ENCODE measurements at regions not wholly inside any gene's neighbourhood (a gene's known extent, or its start where the extent isn't known, plus 50 kb on each side); places are given as distances from the start of the nearest gene placed in this dataset.
"Not testable (repeated sequence)": the region's sequence is repeated elsewhere in the genome, so short reads cannot be mapped to it uniquely, and the experiment has no call there.

DNA sequence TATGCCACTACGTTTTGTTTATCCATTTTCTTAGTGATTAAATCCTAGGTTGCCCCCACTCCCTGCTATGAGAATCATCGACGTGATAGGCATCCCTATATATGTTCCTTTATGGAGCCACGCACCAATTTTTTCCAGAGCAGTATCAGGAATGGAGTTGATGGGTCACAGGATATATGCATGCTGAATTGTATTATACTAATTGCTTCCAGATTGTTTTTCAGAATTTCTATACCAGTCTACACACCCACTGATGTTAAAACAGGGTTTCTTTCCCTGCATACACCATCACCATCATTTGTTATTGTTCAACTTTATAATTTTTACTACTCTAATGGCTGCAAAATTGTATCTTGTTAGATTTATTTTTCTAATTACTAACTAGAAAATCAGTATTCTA lies 100.1 kb upstream of the MRPS22 start:
- DNase-seq (ENCODE audit: low spot score), result no peak

DNA sequence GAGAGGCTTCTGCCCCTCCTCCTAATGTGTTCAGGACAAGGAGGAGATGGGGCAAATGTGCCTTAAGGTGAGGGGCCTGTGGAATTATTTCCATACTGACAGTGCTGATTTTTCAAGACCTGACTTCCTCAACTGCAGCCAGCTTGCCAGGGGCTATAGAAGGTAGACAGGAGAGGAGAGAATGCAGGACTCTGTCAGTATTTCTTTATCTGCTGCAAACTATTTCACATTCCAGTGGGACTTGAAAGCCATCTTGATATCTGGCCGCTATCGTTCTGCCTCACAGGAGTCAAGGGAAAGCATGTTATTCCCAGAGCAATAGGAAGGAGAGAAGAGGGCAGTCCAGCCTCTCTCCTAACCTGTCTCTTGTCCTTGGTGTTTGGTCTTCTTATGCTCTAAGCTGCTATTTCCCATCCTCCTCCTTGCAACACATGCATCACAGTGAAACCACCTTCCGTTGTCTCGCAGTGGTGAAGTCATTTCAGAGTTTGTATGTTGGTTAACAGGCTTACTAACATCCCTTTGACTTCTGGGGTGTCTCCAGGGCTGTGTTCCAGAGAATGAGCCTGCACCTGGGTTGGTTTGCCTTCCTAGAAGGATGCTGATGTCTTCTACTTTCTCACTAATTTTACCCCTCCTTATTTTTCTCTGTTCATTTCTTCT lies 95.1 kb upstream of the MRPS22 start:
- DNase-seq (ENCODE audit: low spot score), result no peak

DNA sequence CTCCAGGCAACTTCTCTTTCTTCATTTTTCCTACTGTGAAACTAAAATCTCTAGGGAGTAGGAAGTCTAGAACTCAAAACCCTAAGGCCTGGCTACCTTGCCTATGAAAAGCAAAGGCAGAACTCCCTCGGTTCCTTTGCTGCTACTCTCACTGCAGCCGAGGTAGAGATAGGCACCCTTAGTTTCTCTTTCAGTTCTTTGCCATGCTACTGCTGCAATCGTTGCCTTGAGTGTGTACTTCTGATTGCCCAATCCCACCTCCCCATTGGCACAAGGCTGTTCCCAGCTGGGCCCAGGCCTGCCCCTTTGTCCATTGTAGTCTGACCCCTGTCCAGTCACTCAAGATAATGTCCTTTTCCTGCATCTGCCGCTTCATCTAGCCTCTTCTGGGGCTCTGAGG lies 92.3 kb upstream of the MRPS22 start:
- no peak for DNase-seq (ENCODE audit: low spot score)

DNA sequence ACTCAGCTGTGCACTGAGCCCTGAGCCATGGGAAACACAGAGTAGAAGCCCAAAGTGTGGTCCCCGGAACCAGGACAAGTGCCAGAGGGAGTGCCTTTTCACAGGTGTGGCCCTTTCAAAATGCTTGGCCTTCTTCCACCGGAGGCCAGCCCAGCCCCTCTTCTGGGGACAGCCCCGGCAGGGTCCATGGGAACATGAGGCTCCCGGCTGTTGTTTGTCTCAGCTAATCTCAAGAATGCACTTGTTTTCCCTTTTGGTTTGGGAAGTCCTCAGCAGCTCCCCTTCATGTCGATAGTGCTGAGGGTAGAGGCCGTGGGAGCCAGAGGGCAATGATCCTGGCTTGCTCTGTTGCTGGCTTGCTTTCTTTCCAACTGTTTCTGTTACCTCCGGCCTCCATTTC lies 91.1 kb upstream of the MRPS22 start:
- no peak for DNase-seq (ENCODE audit: low spot score)

DNA sequence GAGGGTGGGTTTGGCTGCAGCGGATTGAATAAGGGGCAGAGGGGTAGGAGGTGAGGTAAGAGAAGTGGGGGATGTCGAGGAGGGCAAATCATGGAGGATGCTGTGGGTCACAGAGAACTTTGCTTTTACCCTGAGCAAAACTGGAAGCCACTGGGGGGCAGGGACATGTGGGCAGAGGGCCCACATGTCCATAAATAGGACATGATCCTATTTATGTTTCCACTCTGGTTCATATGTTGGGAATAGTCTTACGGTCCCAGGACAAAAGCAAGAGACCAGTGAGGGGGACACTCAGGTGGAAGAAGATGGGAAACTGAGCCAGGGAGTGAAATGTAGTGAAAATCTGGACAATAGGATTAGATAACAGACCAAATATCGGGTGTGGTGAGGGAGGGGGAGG lies 85.5 kb upstream of the MRPS22 start:
- no peak for DNase-seq (ENCODE audit: low spot score)

DNA sequence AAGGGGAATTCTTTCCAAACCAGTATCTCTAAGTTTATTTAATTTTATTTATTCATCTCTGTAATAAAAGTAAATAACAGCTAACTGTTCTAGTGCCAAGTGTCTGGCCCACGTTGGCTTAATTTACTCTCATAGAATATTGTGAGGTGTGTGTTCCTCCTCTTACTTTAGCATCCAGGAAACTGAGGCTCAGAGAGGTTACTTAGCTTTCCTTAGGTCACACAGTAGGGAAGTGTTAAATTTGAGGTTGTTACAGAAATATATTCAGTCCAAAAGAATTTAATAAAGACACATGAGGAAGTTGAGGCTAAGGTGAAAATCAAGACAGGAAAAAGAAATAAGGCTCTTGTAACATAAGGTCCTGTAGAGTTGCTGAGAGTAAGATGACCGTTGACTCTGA lies 84.4 kb upstream of the MRPS22 start:
- DNase-seq (ENCODE audit: low spot score), result no peak

DNA sequence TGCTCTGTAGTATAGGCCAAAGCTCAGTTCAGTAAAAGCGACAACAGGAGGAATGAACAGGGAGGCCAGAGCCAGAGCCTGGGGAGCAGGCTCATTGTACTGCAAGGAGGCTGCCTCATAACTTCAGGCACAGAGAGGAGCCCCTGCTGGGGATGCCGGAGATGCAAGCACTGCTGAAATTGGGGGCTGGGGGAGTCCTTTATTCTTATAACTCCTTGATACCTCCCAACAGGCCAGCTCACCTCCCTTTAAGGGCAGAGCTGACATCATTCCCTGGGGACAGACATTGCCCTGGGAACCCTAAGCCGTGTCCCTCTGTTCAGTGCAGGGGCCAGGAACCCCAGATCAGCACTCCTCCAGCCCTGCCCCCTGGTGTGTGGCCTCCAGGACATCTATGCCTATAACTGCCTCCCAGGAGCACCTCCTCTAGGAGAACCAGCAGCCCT lies 83.8 kb upstream of the MRPS22 start:
- DNase-seq (ENCODE audit: low spot score), result no peak

DNA sequence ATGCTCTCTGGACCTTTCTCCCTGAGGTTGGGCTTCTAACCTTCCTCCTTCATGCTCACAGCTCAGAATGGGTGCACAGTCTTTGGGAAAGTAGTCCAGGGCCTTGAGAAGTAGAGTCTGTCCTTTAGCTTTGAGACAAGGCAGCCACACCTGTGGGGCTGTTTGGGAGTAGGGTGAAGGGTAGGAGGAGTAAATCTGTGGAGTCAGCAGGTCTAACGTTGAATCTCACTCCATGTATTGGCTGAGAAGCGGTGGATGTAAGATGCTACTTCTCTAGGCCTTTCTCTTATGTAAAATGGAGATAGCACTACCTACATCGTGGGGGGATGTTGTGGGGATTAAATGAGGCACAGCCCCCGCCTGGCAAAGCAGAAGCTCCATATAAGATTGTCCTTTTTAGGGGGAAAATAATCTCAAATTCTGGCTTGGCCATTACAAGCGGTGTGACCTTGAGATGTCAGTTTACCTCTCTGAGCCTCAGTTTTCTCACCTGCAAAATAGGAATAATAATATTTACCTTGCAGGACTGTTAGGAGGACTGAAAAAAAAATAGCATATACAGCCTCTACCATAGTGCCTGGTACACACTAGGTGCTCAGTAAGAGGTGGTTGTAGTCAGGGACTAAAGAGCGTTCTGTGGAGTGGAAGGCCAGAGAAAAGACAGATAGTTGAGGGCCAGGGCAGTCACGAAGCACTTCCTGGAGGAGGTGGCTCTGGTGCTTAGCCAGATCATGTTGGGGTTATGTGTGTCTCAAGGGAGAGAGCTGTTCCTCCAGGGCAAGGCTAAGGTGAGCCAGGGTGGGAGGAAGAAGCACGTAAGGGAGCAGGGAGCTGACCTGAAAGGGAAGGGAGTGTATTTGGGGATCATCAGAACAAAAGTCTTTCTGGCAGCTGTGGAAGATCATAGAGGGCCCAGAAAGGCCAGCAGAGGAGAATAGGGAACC lies 82.8 kb upstream of the MRPS22 start:
- no peak for DNase-seq (ENCODE audit: low spot score)

DNA sequence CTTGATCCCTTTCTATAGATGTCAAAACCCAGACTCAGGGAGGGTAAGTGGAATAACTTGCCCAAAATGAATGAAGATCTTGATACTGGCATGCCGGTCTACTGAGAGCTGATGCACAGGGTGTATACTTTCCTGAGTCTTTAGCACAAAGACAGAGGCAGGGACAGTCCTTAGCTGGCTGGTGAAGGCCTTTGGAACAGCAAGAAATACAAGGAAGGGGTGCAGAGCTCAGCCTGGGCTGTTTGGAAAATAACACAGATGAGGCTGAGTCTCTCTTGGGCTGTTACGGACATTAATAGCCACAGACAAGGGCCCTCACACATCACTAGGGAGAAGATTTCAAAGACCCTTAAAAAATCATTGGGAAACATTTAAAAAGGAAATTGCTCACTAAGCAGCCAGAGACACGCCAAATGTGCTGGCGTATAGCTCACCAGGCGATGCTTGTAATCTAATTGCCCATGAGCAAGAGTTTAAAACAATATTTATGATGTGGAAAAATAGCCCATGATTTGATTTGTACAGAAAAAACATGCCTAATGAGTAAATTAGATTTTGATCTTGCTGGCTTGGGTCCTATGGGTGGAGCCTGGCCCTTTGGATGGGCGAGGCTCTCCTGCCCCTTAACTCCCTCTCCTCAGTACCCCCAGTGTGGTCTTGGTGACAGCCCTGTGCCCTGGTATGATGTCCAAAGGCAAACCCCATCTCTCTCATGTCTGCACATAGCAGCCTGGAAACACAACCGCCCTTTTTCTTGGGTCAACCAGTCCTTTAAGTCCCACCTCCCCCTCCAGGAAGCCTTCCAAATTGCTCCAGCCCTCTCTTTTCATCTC lies 81.8 kb upstream of the MRPS22 start:
- no peak for DNase-seq (ENCODE audit: low spot score)

DNA sequence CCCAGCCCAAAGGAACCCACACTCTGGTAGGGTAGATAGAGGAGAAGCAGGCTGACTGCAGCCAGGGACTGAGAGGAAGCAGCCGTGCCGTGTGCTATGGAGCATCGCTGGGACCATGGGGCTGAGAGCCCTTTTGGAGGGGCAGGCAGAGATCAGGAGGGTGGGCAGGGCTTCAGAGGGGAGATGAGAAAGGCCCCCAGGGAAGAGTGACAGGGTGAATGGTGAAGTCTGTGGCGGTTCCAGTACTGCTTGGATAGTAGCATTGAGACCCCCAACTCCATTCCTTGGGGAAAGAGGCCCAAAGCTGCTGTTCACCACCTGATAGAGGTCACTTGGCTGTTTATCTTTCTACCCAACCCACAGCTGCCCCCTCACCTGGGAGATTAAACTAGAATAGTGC lies 80.0 kb upstream of the MRPS22 start:
- DNase-seq (ENCODE audit: low spot score), result no peak

DNA sequence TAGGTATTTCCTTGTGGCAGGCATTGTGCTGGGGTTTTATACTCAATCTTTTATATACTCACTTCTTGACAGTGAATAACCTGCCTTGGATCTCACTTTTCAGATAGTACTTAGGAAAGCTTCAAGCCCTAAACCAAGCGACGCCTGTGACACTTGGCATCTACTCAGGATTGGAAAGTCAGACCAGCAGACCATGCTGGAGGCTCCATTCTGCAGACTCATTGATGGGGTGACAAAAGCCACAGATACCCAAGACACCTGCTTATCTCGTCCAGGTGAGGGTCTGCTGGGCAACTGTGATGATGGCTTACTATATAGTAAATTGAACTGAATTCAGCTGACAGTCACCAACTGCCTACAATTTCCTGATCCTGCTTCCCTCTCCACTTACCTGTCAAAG lies 79.4 kb upstream of the MRPS22 start:
- DNase-seq (ENCODE audit: low spot score), result no peak

DNA sequence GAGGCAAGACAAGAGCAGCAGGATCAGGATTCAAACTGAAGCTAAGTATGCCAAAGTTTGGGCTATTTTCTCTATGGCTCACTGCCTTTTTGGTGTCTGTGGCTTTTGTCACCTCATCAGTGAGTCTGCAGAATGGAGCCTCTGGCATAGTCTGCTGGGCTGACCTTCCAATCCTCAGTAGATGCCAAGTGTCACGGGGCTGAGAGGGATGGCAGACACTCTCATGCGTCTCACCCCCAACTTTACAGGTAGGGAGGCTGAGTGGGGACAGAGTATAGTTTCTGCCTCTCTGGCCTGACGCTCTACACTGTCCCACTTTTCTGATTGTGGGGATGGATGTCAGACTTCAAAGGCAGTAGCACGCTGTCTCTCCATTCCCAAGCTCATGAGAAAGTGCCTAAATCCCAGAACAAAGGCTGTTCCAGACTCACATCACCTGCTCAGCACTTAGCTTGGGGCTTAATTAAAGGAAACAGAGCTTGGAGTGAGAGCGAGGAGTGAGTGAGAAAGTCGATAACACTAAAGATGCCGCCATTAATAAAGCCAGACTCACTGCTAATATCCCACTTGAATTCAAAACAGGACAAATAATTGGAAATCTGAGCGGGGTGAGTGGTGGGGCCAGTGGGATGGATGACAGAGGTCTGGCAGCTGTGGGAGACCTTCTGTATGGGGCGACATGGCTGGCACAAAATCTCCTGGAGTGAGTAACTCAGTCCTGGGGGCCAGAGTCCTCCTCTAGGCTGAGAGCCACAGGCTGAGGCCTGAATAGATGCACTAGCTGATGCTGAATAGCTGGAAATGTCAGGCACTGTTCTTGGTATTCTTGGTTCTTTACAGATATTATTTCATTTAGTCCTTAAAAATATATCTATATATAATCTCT lies 78.4 kb upstream of the MRPS22 start:
- DNase-seq (ENCODE audit: low spot score), result no peak

DNA sequence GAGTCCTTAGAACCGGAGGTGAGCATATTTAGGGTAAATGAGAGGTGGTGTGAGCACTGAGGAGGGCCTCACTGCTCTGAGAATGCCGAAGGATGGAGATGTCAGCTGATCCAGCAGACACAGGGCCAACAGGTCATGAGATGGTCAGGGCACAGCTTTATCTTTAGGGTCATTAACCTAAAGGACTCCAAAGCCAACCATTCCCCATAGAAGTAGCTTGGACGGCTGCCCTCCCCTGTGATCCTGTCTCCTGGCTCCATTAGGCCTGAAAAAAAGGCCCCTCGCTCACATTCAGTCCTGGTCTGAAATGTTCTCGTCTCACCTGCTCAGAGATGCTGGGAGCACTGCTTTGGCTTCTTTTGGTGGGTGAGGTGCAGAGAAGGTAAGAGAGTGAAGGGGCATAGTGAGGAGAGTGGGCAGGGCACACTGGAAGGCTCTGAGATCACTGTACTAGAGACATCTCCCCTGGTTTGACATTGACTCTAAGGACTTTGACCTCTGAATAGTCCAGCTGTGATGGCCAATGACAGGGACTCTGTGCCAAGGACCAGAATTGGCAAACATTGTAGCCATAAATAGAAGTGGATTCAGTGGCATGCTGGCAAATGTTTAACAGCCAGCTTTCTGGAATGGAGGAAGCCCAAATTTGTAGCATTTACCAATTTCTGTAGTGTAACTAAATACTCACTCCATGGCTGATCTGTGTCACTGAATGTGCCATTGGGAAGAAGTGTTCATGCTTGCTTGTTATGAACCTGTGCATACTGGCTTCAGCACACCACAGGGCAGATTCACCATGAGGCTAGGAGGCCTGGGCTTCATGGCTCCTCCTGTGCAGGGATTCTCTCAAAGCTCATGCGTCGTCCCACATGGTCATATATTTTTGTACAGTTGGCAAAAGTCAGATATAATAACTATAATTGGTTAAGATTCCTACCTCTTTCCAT lies 76.2 kb upstream of the MRPS22 start:
- no peak for DNase-seq (ENCODE audit: low spot score)

DNA sequence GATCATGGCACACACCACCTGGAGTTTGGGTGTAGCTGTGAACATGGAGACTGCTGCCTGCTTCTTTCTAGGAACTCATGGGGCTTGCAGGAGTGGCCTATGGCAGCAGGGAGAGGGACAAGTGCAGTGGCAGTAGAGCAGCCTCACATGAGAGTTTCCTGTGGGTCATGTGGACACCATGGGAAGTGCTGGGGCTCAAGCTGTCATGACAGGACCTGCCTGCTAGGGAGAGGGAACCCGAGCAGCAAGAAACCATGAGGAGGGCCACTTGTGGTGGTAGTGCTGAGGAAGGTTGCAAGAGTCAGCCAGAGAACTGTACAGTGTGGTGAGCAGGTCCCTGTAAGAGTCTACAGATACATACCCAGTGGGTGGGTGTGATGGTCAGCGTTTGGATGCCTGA lies 73.8 kb upstream of the MRPS22 start:
- no peak for DNase-seq (ENCODE audit: low spot score)

DNA sequence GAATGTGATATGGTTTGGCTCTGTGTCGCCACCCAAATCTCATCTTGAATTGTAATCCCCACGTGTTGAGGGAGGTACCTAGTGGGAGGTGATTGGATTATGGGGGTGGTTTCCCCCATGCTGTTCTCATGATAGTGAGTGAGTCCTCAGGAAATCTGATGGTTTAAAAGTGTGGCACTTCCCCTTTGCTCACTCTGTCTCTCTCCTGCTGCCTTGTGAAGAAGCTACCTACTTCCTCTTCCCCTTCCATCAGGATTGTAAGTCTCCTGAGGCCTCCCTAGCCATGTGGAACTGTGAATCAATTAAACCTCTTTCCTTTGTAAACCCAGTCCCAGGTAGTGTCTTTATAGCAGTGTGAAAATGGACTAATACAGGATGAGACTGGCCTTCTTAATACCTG lies 73.2 kb upstream of the MRPS22 start:
- DNase-seq (ENCODE audit: low spot score), result not testable (repeated sequence)

DNA sequence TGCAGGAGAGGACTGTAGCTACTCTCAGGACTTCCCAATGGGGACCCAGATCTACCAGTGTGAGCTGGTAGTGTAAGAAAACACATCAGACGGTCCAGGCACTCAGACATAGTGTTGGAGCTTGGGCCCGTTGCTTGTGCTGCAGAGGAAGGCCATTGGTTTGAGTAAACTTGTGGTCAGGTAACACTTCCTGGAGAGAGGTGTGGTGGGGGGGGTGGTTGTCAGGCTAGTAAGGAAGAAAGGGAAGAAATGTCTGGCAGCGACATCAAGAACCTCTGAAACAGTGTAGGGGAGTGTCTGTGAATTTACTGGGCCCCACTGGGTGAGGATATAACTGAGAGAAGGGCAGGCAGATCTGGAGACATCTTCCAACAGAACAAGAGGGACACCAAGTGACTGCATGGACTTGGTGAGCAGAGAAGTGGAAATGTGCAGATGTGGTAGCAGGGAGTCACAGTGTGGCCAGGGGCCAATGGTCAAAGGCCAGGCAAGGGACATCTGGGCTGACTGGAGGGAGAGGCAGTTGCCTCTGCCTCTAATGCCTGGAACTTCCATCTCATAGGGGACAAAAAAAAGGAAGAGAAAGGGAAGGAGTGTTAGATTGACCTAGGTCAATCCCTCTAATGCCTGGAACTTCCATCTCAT lies 63.7 kb upstream of the MRPS22 start:
- no peak for DNase-seq (ENCODE audit: low spot score)

DNA sequence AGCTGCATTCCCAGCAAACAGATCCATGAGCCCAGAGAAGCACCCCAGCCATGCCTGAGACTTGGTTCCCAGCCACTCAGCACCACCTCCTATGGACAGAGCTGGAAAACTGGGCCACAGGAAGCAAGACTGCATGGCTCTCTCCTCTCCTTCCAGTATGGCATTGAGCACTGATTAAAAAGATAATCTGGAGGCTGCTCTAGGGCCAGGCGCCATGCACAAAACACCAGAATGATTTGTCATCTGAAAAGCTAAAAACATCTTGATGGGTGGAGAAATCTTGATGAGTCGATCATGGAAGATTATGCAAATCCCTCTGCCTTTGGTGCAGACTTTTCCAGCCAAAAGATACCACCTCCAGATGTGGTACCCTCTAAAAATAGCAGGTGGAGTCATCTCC lies 62.7 kb upstream of the MRPS22 start:
- DNase-seq (ENCODE audit: low spot score), result no peak

DNA sequence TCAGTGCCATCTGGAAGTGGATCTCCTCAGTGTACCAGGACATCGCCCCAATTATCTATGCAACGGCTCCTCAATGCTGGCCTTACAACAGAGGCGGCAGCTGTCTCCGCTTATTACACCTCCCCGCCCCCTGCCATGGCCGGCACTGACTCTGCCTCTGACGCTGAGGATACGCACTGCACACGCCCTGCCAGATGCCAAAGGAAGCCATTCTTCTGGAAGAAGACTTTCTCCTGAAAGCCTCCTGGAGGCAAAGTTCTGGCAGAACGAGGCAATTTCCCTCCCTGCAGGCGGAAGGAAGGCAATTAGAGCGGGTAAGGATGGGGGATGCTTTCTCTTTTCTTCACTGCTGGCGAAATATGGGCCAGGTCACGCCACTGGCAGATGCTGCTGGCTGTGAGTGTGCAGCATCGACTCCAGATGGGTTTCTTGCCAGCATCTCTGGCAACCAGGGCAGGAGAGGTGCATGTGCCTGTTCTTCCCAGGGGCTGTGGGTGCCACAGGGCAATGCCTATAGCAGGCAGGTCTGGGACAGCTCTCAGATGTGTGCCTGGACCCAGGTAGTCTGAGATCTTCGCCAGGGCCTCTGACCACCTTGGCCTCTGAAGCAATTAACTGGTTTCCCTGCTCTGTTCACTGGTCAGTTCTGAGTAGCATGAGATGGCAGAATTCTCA lies 62.2 kb upstream of the MRPS22 start:
- DNase-seq (ENCODE audit: low spot score), result no peak

DNA sequence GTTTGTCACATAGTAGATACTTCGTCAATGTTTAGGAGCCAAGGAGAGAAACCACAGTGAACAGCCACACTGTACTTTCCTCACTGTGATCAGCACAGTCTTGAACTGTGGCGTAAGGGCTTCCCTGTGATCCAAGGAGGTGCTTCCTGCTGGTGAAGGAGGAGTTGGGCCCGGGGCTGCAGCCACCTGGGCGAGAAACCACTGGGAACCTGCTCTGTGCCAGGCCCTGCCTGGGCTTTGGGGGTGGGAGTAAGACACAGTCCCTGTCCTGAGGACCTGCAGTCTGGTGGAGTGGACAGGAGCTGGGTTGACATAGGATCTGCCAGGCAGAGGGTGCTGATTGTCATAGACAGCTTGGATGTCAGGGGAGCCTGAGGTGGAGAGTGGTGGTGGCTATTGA lies 60.5 kb upstream of the MRPS22 start:
- DNase-seq (ENCODE audit: low spot score), result no peak
